HepG2 (cell line): ENCODE measurements at regions not wholly inside any gene's neighbourhood (a gene's known extent, or its start where the extent isn't known, plus 50 kb on each side); places are given as distances from the start of the nearest gene placed in this dataset.

Experiments
- ATAC-seq: fragments of 200-7000 bp; cut with Tn5 transposase; 3 replicates; pipeline ENCODE4 v1.9.1; 2020; ENCODE audit warnings: mild to moderate bottlenecking, moderate library complexity
- BruUV-seq: library from RNA; stranded (reverse); fragments of 400-500 nt; replicated peaks from 2 replicates; lab custom pipeline; 2021; lab: Mats Ljungman, UMichigan
- CTCF ChIA-PET: fragments of 300-600 bp; formaldehyde crosslinking; extraction: SDS; loops from one replicate; lab custom pipeline; 2021; ENCODE audit warnings: low total read pairs, inconsistent platforms, low intra/inter-chr PET ratio; lab: Yijun Ruan, JAX
- POLR2A ChIA-PET: fragments of 350-600 bp; sonication (Branson Sonifier 250); formaldehyde crosslinking; loops from one replicate; lab custom pipeline; 2020; ENCODE audit warnings: antibody characterized with exemption, inconsistent platforms; lab: Yijun Ruan, JAX
- DNase-seq: peaks from one replicate; pipeline ENCODE4 v3.0.0-alpha.2; 2015; ENCODE audit warnings: low spot score
- FAIRE-seq: peaks from 3 replicates; lab custom pipeline; 2011; peaks lifted over from hg19 to GRCh38; lab: Jason Lieb, UNC
- H2AFZ ChIP-seq: one replicate; pipeline ENCODE4 v1.6.1; 2011; ENCODE audit warnings: low read length, inconsistent platforms
- H3K27ac ChIP-seq: fragments of 300-600 bp; 3 replicates; pipeline ENCODE4 v1.8.0; 2011; ENCODE audit warnings: mixed run types, mild to moderate bottlenecking, mixed read lengths, low read length, inconsistent platforms; ENCODE audit not compliant: insufficient read depth; ENCODE audit errors: extremely low read length
- H3K27me3 ChIP-seq, 2 experiments: fragments of 200-600 bp in 1 of 2; 2 replicates in 1 of 2; 3 replicates in 1 of 2; pipeline versions ENCODE4 v1.6.0 to v1.8.0; 2011; ENCODE audit warnings: low read length in 2 of 2, mild to moderate bottlenecking in 2 of 2, moderate library complexity in 2 of 2, inconsistent platforms in 1 of 2; ENCODE audit not compliant: insufficient read depth in 2 of 2, control insufficient read depth in 1 of 2
- H3K36me3 ChIP-seq, 2 experiments: fragments of 200-600 bp in 1 of 2; replicated peaks in 1 of 2; 2 replicates in 1 of 2; 3 replicates in 1 of 2; pipeline versions ENCODE4 v1.5.1 to v1.8.0; 2011; ENCODE audit warnings: low read length in 2 of 2, inconsistent platforms in 1 of 2; ENCODE audit not compliant: insufficient read depth in 2 of 2, control insufficient read depth in 1 of 2
- H3K4me1 ChIP-seq: 2 replicates; pipeline ENCODE4 v1.5.1; 2012; ENCODE audit warnings: low read length, inconsistent platforms; ENCODE audit not compliant: insufficient read depth
- H3K4me2 ChIP-seq: 2 replicates; pipeline ENCODE4 v1.6.0; 2011; ENCODE audit warnings: low read depth, low read length, inconsistent platforms
- H3K4me3 ChIP-seq, 3 experiments: fragments of 200-600 bp in 1 of 3; sonication (generic), shearing (Covaris generic) in 1 of 3; replicated peaks in 1 of 3; 2 replicates each; pipeline ENCODE4 v1.5.1; 2011 to 2016; ENCODE audit warnings: low read length in 3 of 3, inconsistent platforms in 2 of 3, low read depth in 2 of 3, mild to moderate bottlenecking in 2 of 3, control low read depth in 1 of 3, mixed read lengths in 1 of 3; ENCODE audit not compliant: insufficient read depth in 1 of 3
- H3K79me2 ChIP-seq: one replicate; pipeline ENCODE4 v1.6.1; 2011; ENCODE audit warnings: low read length, inconsistent platforms; ENCODE audit not compliant: insufficient read depth
- H3K9ac ChIP-seq: 2 replicates; pipeline ENCODE4 v1.6.0; 2011; ENCODE audit warnings: mild to moderate bottlenecking, low read depth, low read length, inconsistent platforms; ENCODE audit not compliant: insufficient read depth
- H3K9me3 ChIP-seq: 2 replicates; pipeline ENCODE4 v1.5.1; 2012; ENCODE audit warnings: mild to moderate bottlenecking, low read length
- H4K20me1 ChIP-seq: 2 replicates; pipeline ENCODE4 v1.6.0; 2011; ENCODE audit warnings: inconsistent platforms, mild to moderate bottlenecking, low read length, moderate library complexity; ENCODE audit not compliant: insufficient read depth
- WGBS: methylation state at CpG from one replicate; pipeline ENCODE4 v1.1.6; 2017; ENCODE audit warnings: low lambda C conversion rate; 5-methylcytosine and 5-hydroxymethylcytosine counted together
- in situ Hi-C: cut with HindIII; loops from 2 replicates; pipeline ENCODE4 v1.10.0; 2017; ENCODE audit warnings: low pct_unique_long_range_greater_than_20kb; ENCODE audit not compliant: extremely low pct_ligation_motif_present
- intact Hi-C: fragments of 100-400 bp; cut with micrococcal nuclease; formaldehyde crosslinking; loops from one replicate; pipeline ENCODE4 v1.10.0; 2022; ENCODE audit not compliant: unreplicated experiment
- TF ChIP-seq, protein P1 (sequence below): sonication (generic); formaldehyde crosslinking; IDR thresholded peaks from 2 replicates; pipeline ENCODE4 v1.9.0; 2021; ENCODE audit warnings: missing genetic modification reagents, mild to moderate bottlenecking, borderline replicate concordance
- TF ChIP-seq, protein P2 (sequence below): sonication (generic); formaldehyde crosslinking; IDR thresholded peaks from 2 replicates; pipeline ENCODE4 v1.4.0; 2020; ENCODE audit warnings: mild to moderate bottlenecking, missing genetic modification reagents
- TF ChIP-seq, protein P3 (sequence below): IDR thresholded peaks from 2 replicates; pipeline ENCODE4 v1.4.0; 2020; ENCODE audit warnings: mild to moderate bottlenecking, missing genetic modification reagents

DNA sequence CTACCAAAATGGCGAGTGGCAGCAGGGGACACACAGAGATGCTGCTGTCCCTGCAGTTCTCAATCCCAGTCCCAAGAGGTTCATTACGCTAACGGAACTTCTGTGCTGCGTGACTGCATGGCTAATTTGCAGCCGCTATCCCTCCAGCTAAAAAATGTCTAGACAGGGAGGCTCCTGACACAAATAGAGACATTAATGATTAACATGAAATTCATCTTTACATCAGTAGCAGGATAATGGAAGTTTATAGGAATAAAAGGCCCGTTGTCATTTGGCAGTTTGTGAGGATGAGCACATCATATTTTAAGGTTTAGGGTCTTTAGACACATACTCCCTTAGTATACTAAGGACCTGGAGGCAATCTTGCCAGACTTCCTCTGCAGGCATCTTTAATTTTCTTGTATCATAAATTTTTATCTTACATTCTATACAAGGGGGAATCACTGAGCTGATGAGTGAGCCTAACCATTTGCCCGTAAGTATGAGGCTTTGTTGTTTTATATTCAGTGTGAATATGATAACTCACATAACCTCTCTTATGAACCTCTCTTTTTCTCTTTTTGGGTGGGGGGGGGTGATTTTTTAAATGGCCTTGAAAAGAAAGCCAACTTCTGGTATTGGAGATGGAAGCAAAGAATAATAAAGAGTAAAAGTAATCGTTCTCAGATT lies 99.8 kb upstream of the OR9G4 start:
- in situ Hi-C loops: loop anchor here (10.0 kb wide), 2 partner anchors 277 to 507 kb away; no protein-coding TSS in a partner anchor
- H3K27ac ChIP-seq: no peak overlapping the region
- H3K27me3 ChIP-seq: peaks cover 0 to 4% of the 10 kb centered on the region in 2 experiments; a peak in 1 of 5 replicates
- no peak overlapping the region for H3K4me3 ChIP-seq
- FAIRE-seq (no peak), DNase-seq (no peak), ATAC-seq (no peak)
- H3K4me1 ChIP-seq: no peaks in the 10 kb centered on the region
- POLR2A ChIA-PET: no interaction called here
- no peak overlapping the region for H2AFZ ChIP-seq
- no peaks in the 10 kb centered on the region for H4K20me1 ChIP-seq
- WGBS: 18% methylated on average over 8 of the region's 8 CpGs
- no peak overlapping the region for H3K4me2 ChIP-seq
- CTCF ChIA-PET: no interaction called here
- H3K79me2 ChIP-seq: no peaks in the 10 kb centered on the region
- TF ChIP-seq, protein P1, sequence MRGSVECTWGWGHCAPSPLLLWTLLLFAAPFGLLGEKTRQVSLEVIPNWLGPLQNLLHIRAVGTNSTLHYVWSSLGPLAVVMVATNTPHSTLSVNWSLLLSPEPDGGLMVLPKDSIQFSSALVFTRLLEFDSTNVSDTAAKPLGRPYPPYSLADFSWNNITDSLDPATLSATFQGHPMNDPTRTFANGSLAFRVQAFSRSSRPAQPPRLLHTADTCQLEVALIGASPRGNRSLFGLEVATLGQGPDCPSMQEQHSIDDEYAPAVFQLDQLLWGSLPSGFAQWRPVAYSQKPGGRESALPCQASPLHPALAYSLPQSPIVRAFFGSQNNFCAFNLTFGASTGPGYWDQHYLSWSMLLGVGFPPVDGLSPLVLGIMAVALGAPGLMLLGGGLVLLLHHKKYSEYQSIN (CRISPR knock-in tag): no peak
- TF ChIP-seq, protein P2, sequence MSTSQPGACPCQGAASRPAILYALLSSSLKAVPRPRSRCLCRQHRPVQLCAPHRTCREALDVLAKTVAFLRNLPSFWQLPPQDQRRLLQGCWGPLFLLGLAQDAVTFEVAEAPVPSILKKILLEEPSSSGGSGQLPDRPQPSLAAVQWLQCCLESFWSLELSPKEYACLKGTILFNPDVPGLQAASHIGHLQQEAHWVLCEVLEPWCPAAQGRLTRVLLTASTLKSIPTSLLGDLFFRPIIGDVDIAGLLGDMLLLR: no peak
- TF ChIP-seq, protein P3, sequence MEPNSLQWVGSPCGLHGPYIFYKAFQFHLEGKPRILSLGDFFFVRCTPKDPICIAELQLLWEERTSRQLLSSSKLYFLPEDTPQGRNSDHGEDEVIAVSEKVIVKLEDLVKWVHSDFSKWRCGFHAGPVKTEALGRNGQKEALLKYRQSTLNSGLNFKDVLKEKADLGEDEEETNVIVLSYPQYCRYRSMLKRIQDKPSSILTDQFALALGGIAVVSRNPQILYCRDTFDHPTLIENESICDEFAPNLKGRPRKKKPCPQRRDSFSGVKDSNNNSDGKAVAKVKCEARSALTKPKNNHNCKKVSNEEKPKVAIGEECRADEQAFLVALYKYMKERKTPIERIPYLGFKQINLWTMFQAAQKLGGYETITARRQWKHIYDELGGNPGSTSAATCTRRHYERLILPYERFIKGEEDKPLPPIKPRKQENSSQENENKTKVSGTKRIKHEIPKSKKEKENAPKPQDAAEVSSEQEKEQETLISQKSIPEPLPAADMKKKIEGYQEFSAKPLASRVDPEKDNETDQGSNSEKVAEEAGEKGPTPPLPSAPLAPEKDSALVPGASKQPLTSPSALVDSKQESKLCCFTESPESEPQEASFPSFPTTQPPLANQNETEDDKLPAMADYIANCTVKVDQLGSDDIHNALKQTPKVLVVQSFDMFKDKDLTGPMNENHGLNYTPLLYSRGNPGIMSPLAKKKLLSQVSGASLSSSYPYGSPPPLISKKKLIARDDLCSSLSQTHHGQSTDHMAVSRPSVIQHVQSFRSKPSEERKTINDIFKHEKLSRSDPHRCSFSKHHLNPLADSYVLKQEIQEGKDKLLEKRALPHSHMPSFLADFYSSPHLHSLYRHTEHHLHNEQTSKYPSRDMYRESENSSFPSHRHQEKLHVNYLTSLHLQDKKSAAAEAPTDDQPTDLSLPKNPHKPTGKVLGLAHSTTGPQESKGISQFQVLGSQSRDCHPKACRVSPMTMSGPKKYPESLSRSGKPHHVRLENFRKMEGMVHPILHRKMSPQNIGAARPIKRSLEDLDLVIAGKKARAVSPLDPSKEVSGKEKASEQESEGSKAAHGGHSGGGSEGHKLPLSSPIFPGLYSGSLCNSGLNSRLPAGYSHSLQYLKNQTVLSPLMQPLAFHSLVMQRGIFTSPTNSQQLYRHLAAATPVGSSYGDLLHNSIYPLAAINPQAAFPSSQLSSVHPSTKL (CRISPR knock-in tag): no peak
- TF ChIP-seq, all 625 proteins: peak for 0
- Histone ChIP-seq H3K36me3 (no peaks in the 10 kb centered on the region), H3K9me3 (no peaks in the 10 kb centered on the region), H3K9ac (no peak overlapping the region)
- intact Hi-C loops: no loop called here
- BruUV-seq: no TSS peak
